Neural progenitor cell (in vitro differentiated cells): ENCODE measurements at regions not wholly inside any gene's neighbourhood (a gene's known extent, or its start where the extent isn't known, plus 50 kb on each side); places are given as distances from the start of the nearest gene placed in this dataset.

Experiments
- EZH2 ChIP-seq: fragments of 200-600 bp; sonication (generic); IDR thresholded peaks from 2 replicates; pipeline ENCODE4 v1.6.1; 2017; ENCODE audit warnings: antibody characterized with exemption, mild to moderate bottlenecking, moderate library complexity
- TF ChIP-seq, protein P1 (sequence below): fragments of 200-600 bp; sonication (generic); IDR thresholded peaks from 2 replicates; pipeline ENCODE4 v1.5.1; 2017; ENCODE audit warnings: antibody characterized with exemption, mild to moderate bottlenecking

DNA sequence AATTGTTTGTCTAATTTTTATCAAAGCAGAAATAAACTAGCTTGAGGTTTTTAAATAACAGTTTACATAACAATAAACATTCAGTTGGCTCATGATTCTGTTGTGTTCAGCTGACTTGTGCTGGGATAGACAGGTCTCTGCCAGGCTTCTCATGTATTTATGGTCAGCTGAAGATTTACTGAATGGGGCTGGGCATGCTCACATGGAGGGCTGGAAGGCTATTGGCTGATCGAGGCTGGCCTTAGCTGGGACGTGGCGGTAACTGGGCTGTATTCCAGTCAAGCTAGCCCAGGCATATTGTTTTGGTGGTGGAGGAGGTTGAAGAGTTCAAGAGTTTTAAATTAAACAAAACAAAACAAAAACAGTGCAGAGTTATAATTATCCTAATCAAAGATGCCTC is 251.0 kb upstream of the MTPN start:
- TF ChIP-seq, protein P1, sequence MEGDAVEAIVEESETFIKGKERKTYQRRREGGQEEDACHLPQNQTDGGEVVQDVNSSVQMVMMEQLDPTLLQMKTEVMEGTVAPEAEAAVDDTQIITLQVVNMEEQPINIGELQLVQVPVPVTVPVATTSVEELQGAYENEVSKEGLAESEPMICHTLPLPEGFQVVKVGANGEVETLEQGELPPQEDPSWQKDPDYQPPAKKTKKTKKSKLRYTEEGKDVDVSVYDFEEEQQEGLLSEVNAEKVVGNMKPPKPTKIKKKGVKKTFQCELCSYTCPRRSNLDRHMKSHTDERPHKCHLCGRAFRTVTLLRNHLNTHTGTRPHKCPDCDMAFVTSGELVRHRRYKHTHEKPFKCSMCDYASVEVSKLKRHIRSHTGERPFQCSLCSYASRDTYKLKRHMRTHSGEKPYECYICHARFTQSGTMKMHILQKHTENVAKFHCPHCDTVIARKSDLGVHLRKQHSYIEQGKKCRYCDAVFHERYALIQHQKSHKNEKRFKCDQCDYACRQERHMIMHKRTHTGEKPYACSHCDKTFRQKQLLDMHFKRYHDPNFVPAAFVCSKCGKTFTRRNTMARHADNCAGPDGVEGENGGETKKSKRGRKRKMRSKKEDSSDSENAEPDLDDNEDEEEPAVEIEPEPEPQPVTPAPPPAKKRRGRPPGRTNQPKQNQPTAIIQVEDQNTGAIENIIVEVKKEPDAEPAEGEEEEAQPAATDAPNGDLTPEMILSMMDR: no peak
- TF ChIP-seq EZH2: no peak
